HL-60 (cell line): ENCODE measurements at regions not wholly inside any gene's neighbourhood (a gene's known extent, or its start where the extent isn't known, plus 50 kb on each side); places are given as distances from the start of the nearest gene placed in this dataset.

ENCODE experiments used
- CTCF ChIP-seq: IDR thresholded peaks from one replicate; pipeline ENCODE4 v1.5.1; 2011; ENCODE audit warnings: low read length, control low read depth, inconsistent platforms; ENCODE audit not compliant: insufficient read depth
- POLR2AphosphoS5 ChIP-seq: IDR thresholded peaks from 2 replicates; pipeline ENCODE4 v1.6.1; 2012; ENCODE audit warnings: low read depth

GRCh38 chrX:1026263-1027015 is 186.0 kb downstream of the CRLF2 start:
- no peak for TF ChIP-seq CTCF
- no peak for TF ChIP-seq POLR2AphosphoS5
